NOMO-1 treated with DMSO at 0.1 percent for 48 hours (cell line): ENCODE measurements at regions not wholly inside any gene's neighbourhood (a gene's known extent, or its start where the extent isn't known, plus 50 kb on each side); places are given as distances from the start of the nearest gene placed in this dataset.
"Not testable (repeated sequence)": the region's sequence is repeated elsewhere in the genome, so short reads cannot be mapped to it uniquely, and the experiment has no call there.

Experiments
- DNase-seq: peaks from one replicate; lab custom pipeline; 2025; ENCODE audit not compliant: unreplicated experiment; lab: John Stamatoyannopoulos, UW

DNA sequence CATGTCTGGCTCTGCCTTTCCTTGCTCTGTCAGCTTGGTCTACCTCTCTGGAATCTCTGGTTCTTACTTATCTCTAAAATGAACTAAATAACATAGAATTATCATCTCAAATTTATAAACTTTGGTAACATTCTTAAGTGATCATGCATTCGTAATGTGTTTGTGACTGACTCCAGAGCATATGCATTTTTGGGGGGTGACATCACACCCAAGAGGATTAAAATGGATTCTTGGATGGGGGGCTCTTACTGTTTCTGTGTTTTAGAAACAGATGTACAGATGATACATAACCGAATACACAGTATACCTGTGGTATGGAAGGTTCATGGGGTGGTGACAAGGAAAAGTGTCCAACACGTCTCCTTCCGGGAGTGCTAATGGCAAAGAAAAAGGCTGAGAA, 1162.1 kb downstream of the VRK1 start:
- no peak for DNase-seq

DNA sequence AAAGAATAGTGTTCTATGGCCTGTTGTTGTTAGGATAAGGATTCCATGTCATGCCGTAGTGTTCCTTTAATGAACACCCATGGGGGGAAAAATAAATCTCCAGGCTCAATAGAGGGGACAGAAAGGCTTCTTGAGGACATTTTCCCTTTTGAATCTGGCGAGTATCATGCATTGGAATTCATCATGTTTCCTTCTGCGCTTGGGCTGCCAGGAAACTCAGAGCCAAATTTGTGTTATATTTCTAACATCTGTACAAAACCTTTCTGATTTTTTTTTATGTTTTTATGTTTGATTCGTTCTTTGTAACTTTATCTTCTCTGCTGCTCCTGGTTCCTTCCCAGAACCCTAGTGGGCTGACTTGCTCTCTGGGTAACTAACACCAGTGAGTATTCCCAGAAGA, 1163.3 kb downstream of the VRK1 start:
- no peak for DNase-seq

DNA sequence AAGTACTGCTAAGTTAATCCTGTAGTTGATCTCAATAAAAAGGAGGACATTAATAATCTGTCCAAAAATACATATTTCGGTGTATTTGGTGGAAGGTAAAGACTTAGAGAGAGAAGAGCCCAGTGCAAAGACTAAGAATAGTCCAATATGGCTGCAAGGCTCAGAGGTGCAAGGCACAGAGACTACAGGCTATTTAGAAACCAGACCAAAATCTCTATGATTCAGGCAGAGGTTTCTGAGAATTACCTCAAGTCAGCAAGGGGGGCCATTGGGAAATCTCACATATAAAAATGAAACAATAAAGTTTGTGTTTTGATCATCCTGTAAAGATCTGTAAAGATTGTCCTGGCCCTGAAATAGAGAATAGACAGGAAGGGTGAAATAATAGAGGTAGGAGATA, 1173.0 kb downstream of the VRK1 start:
- DNase-seq, result no peak

DNA sequence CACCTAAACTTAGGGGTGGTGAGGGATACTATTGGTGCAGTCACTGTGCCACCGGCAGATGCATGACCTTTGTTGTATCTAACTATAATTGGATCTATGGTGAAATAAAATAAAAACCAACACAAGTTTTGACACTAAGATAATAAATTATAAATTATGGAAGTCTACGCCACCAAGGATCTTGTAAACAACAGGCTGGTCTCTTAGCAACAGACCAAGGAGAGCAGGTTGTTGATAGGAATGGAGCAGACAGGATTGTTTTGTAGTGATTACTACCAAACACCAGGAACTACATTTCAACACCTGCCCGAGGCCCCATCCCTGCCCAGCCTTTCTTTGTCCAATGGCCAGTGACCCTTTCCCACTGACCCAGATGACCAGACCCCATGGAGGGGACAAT, 1178.0 kb downstream of the VRK1 start:
- no peak for DNase-seq

DNA sequence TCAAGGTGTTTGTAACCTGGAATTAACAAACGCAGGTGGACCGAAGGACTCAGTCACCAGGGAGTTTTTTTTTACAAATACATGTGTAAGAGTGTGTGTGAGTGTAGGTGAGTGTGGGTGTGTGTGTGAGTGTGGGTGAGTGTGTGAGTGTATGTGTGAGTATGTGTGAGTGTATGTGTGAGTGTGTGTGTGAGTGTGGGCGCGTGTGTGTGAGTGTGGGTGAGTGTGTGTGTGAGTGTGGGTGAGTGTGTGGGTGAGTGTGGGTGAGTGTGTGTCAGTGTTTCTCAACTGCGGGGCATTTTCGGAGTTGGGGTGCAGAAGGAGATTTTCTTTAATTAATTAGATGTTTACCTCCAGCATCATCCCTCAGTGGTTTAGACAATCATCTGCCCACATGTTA, 1178.8 kb downstream of the VRK1 start:
- no peak for DNase-seq

DNA sequence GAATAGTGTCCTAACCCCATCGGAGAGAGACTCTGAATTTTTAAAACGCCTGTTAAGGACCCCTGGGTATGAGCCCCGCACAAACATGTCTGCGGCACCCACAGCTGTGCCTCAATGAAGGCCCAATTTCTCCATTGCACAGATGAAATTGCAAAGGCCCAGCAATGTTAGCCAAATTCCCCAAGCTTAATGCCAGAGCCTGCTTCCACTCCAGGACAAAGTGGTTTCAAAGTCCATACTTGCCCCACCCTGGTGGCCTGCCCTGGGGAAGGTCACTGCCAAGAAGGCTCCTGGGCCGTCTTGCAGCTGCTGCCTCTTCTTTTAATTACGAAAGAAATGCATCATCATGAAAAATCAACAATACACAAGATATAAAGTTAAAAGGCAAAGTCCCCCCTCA, 1179.7 kb downstream of the VRK1 start:
- DNase-seq, result no peak

DNA sequence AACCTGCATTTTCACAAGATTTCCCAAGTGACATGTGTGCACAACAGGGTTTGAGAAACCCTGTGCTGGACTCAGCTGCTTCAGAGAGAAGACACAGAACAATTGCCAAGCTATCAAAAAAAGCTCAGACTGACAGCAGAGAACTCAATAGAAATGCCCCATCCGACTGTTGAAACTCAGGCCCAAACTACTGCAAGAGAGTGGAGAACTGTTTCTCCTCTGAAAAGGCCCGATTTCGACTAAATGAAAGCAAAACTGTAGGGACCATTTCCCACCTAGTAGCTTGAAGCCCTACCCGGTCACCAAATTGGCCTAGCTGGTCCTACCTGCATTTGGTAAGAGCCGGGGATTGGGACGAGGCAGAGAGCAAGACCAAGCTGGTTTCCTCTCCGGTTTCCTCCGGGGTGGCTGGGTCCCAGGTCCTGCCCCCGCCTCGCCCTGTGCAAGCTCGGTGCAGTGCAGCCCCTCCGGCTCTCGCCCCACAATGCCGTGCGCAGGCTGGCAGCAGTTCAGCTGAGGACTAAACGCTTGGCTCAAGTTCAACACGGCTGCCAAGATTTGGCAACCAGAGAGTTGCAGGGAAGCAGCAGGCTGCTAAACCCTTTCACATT, 1180.6 kb downstream of the VRK1 start:
- no peak for DNase-seq

DNA sequence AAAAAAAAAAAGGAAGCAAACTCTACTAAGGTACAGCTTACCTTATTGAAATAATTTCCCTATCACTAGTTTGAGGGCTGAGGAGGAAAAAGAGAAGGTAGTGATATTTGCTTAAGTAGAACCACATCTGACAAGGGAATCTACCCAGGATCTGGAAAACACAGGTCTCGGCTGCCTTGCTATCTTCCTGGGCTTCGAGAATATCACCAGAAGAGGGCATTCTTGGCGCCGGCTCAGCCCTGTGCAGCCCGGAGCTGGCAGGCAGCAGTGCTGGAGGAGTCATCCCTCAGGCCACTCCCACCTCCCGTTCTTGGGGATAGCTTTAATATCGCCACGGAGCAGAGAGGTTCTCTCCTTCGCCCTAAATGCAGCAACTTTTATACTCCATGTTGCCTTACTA, 1181.2 kb downstream of the VRK1 start:
- no peak for DNase-seq

DNA sequence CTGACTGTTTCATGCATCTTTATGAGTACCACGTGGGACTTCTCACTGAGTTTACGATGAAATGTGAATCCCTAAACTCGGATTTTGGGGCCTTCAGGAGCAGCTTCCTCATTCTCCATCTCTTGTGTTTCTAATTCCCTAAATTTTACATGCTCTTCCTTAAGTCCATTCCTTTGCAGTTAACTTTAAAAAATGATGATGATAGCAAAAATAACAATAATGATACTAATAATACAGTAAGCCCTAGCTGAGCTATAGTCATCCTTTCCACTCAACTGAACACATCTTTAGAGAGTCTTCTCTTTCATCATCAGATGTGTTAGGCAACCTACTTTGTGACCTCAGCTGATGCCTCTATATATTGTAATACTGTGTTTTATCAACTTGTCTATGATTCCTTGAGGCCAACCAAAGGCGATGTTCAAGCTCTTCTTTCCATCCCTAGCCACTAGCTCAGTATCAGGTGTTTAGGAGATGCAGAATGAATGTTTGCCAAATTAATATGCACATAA, 1196.4 kb downstream of the VRK1 start:
- no peak for DNase-seq

DNA sequence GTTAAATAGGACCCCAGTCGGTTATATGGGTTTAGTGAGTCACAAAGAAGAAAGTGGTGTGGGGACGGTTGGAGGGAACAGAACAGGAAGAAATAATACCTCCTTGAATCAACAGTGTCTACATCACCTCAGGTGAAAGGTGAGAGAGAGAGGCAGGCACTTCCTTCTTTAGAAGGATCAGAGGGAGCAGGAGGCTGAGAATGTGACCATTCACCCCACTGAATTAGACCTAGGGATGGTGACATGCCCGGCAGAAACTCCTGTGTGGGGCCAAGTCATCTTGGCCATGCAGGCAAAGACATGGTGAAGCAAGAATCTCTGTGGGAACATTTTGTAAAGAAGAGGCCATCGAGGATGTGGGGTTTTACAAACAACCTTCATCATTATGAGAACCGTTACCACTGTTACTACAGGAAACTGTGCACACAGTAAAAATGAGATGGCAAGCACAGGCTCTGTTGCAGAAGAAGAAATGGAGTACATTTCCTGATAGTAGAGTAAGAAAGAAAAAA, 1196.9 kb downstream of the VRK1 start:
- DNase-seq, result no peak

DNA sequence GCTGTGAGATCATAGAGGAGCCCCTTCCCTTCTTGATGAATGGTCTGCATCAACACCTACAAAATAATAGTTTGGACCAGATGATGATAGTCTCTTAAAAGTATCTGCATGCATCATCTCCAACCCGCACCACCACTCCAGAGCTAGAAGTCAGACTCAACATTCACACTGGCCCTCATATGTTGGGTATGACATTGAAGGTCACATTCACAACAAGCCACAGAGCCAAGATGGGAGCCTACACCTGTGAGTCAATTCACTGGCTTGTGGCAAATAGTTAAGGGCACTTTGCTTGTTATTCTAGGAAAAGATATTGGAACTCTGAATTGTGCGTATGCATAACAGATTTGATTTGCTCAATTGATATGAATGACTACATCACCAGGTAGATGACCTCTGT, 1197.9 kb downstream of the VRK1 start:
- no peak for DNase-seq

DNA sequence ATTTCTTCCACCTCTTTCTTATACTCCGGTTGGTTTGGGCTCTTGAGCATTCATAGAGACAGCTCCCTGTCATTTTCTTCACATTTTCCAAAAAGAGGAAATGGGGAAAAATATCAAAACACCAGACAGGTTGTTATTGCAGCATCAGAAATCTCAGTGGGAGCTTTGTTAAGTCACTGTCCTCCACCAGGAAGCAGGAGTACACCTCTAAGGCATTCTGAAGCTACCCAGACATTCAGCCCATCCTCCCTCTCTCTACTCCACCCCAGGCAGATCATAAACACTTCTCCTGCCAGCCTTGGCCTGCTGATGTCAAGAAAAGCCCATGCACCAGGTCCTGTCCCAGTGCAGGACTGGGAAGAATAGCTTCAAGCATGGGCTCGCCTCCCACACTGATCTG, 1198.3 kb downstream of the VRK1 start:
- DNase-seq, result no peak

DNA sequence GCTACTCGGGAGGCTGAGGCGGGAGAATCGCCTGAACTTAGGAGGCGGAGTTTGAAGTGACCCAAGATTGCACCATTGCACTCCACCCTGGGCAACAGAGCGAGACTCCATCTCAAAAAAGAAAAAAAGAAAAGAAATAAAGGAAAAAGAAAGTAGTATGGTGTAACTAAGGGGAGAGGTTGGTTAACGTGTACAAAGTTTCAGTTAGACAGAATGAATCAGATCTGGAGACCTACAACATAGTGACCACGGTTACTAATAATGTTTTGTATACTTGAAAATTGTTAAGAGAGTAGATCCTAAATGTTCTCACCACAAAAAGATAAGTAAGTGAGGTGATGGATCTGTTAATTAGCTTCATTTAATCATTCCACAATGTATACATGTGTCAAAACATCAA, 1208.8 kb downstream of the VRK1 start:
- DNase-seq, result no peak

DNA sequence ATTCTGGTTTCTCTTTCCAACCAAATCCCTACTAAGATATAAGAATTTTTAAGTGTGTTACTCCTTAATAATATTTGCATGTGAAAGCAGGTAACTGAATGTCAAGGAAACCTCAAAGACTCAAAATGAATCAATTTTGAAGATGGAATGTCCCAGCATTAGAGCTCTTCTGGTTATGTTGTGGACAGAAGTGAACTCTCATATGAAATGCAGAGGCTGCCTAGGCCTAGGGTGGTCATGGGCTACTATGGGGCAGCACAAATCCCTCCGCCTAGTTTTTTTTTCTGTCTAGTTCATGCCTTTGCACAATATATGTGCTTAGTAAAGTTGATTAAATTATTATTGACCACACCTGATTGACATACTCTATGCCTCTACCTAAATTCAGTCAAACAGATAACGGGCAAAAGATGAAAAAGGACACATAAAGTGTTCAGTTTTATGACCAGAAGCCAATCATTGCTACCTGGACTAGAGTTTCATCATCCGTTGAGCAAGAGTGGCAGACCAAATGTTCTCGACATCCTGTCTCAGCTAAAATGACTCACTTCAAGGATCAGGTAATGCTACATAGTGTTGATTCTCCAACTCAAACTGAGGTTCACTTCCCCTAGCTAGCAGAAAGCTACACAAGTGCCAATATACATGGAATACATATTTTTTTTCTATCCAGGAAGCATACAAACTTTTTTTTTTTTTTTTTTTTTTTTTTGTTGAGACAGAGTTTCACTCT, 1211.4 kb downstream of the VRK1 start:
- DNase-seq, result no peak

DNA sequence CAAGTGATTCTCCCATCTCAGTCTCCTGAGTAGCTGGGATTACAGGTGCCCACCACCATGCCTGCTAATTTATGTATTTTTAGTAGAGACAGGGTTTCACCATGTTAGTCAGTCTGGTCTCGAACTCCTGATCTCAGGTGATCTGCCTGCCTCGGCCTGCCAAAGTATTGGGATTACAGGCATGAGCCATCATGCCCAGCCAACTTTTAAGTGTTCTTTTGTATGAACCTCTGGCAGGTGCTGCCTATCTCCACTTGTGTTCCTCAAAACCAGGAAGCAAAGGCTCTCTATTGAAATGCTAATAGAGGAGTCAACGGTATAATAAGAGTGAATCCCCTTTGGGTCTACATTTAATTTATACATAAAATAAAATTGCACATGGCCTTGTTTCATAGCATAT, 1212.0 kb downstream of the VRK1 start:
- not testable (repeated sequence) for DNase-seq

DNA sequence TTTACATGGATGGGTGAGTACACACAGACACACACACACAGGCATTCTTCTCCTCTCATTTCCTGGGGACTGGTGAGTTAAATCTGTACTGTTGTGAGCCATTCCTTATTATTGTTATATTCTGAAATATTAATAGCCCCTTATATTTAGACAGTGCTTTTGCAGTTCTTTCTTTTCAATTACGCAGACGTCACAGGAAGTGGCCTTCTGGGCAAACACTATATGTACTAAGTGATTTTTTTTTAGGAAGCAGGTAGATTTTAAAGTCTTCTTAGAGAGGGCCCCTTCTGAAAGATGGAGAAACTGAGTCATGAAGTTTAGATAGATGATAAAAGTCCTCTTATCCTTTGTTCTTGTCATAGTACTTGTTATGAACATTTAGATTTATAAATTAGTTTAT, 1213.6 kb downstream of the VRK1 start:
- no peak for DNase-seq

DNA sequence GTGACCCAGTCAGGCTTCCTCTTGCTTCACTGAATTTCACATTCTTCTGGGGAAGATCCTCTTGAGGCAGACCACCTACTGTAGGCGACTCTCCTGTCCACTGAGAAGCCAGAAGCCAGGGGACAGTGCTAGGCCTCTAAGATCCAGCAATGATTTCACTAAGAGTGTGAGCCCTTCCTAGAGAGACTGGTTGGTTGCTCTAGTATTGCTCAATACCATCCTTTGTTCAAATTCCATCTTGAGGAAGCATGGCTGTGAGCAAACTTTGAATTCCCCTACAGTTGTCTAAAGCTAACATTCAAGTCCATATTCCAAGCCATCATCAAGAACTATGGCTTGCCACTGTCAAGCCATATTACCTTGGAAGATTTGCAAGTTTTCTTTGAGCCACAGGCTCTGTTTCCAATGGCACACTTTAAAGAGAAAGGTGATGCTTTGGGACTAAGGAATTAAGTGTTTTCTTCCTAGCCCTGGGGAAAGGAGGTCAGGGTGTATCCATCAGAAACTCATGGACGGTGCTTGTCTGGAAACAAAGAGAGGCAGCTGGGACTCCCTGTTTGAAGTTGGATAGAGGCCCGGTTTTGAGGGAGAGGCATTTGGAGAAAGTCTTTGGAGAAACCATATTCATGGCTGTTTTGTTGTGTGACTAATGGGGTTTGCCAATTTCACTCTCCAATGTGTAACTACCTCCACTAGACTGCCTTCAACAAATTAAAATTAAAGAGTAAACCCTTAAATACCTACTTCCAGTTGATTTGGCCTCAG, 1217.9 kb downstream of the VRK1 start:
- DNase-seq, result no peak

DNA sequence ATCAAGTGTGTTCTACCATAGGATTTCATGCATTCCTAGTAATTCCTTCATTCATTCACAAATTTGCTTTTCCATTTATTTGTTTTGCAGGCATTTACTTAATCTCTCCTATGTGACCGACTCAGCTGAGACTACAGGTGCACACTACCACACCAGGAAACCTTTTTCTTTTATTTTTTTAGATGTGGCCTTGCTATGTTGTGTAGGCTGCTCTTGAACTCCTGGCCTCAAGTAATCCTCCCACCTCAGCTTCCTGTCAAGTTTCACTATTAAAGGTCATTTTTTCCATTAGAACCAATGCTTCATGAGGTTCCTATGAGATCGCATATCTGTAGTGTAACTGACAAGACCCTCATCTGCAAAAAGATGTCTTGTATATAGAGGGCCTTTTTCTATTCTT, 1218.7 kb downstream of the VRK1 start:
- no peak for DNase-seq

DNA sequence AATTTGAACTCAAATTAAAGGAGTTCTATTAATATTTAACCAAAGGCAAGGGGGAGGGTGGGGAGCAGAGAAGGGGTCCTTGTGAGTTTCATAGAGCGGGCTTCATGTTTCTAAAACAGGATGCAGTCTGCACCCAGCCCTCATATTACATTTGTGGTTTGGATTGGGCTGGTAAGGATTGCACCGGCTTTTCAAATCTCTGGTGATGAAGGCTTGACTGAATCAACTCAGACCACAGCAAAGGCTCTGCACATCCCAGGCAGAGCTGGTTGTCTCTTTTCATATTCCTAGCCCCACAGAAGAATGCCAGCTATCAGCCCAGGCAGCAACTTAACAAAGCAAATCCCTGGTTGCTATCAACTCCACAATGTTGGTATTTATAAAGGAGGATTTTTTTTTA, 1221.4 kb downstream of the VRK1 start:
- no peak for DNase-seq

DNA sequence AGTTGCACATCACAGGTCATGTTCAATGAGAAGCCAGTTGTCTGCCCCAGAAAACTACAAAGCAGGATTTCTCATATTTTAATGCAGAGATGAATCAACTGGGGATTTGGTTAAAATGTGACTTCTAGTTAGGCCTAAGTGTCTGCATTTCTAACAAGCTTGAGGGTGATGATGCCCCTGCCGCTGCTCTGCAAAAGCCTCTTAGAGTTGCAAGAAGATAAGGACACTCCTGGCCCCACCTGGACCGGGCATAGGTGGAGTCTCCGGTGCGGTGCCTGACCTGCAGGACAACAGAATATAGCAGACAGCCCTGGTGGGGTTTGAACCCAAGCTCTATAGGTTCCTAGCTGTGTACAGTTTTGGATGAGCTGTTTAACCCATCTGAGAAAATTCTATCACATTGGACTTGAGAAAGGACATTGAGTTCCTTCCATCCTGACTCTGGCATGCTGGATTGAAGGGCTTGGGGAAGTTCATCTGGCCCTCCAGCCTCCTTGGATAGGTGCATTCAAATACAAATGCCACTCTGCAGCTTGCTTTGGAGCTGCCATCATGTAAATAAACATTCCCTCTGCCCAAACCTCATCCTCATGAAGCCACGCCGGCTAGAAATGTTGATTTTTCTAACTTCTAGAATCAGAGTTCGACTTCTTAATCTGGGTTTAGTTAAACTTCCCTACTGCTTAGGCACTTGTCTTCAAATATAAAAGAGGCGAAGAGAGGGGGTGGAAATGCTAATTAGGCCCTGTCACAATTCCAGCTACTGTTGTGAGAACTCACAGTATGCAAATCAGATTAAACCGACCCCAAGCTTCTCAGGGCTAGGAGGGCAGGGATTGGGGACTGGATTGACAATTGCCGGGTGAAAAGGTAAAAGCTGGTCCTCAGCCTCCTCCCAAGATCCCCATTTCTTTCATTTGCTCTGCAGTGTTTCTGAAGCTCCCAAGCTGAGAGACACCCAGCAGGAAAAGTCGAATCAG, 1225.6 kb downstream of the VRK1 start:
- no peak for DNase-seq

DNA sequence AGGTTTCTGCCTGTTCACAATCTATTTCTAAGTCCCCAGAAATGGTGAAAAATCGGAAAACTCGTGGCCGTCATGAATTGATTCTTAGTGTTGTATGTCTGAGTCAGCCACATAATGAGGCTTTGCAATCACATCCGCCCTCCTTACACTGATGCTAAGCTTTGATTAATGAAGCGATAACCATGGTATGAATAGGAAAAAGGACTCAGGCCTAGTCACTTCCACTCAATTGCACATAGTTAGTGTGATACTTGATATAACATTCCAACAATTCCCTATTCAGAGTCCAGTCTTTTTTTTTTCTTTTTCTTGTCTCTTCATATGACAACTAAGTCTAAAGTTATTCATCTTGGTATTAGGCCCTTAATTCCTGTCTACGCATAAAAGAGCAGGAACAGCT, 1231.0 kb downstream of the VRK1 start:
- DNase-seq, result no peak
